ENCODE measurements at regions not wholly inside any gene's neighbourhood (a gene's known extent, or its start where the extent isn't known, plus 50 kb on each side); places are given as distances from the start of the nearest gene placed in this dataset.

- no peak overlapping the region for H3K4me3 ChIP-seq (ENCODE audit: low read depth, low read length)
- TF ChIP-seq POLR2A (IDR thresholded peaks at IDR 0.05; ENCODE audit: extremely low read depth, insufficient read length) = no peak
- no peak for TF ChIP-seq MAX (IDR thresholded peaks at IDR 0.05; ENCODE audit: low read depth, low read length)
- TF ChIP-seq MYC (IDR thresholded peaks at IDR 0.05; ENCODE audit: low read depth, low read length) = no peak
- TF ChIP-seq CTCF (IDR thresholded peaks at IDR 0.05; ENCODE audit: low read depth, low read length) = no peak
- DNase-seq (ENCODE audit: low read depth) = no peak
Measured at GRCh38 chr9:106467865-106468164, 395.2 kb upstream of the ZNF462 start.

- H3K4me3 ChIP-seq (ENCODE audit: low read depth, low read length) = no peak overlapping the region
- DNase-seq (ENCODE audit: low read depth) = no peak
- TF ChIP-seq CTCF (IDR thresholded peaks at IDR 0.05; ENCODE audit: low read depth, low read length) (no peak), POLR2A (IDR thresholded peaks at IDR 0.05; ENCODE audit: extremely low read depth, insufficient read length) (no peak), MYC (IDR thresholded peaks at IDR 0.05; ENCODE audit: low read depth, low read length) (no peak), MAX (IDR thresholded peaks at IDR 0.05; ENCODE audit: low read depth, low read length) (no peak)
Measured at GRCh38 chr9:106468431-106468830, 394.5 kb upstream of the ZNF462 start.

- no peak for TF ChIP-seq MAX (IDR thresholded peaks at IDR 0.05; ENCODE audit: low read depth, low read length)
- TF ChIP-seq POLR2A (IDR thresholded peaks at IDR 0.05; ENCODE audit: extremely low read depth, insufficient read length) = no peak
- no peak for TF ChIP-seq CTCF (IDR thresholded peaks at IDR 0.05; ENCODE audit: low read depth, low read length)
- no peak for TF ChIP-seq MYC (IDR thresholded peaks at IDR 0.05; ENCODE audit: low read depth, low read length)
- no peak for DNase-seq (ENCODE audit: low read depth)
- no peak overlapping the region for H3K4me3 ChIP-seq (ENCODE audit: low read depth, low read length)
Measured at GRCh38 chr9:106478312-106478711, 384.7 kb upstream of the ZNF462 start.

GRCh38 chr9:106478727-106479126 lies 384.2 kb upstream of the ZNF462 start:
- TF ChIP-seq POLR2A (IDR thresholded peaks at IDR 0.05; ENCODE audit: extremely low read depth, insufficient read length) = no peak
- no peak for TF ChIP-seq MYC (IDR thresholded peaks at IDR 0.05; ENCODE audit: low read depth, low read length)
- TF ChIP-seq MAX (IDR thresholded peaks at IDR 0.05; ENCODE audit: low read depth, low read length) = no peak
- TF ChIP-seq CTCF (IDR thresholded peaks at IDR 0.05; ENCODE audit: low read depth, low read length) = no peak
- H3K4me3 ChIP-seq (ENCODE audit: low read depth, low read length) = no peak overlapping the region

GRCh38 chr9:106479679-106480078 lies 383.3 kb upstream of the ZNF462 start:
- no peak for TF ChIP-seq MYC (IDR thresholded peaks at IDR 0.05; ENCODE audit: low read depth, low read length)
- no peak for TF ChIP-seq POLR2A (IDR thresholded peaks at IDR 0.05; ENCODE audit: extremely low read depth, insufficient read length)
- no peak for TF ChIP-seq MAX (IDR thresholded peaks at IDR 0.05; ENCODE audit: low read depth, low read length)
- no peak for TF ChIP-seq CTCF (IDR thresholded peaks at IDR 0.05; ENCODE audit: low read depth, low read length)
- H3K4me3 ChIP-seq (ENCODE audit: low read depth, low read length) = no peak overlapping the region
- no peak for DNase-seq (ENCODE audit: low read depth)

More at GRCh38 chr9:106478727-106479126, 384.2 kb upstream of the ZNF462 start:
- no peak for DNase-seq (ENCODE audit: low read depth)

Measured in NB4 (cell line).